Activated B cell treated with CpG ODN at 0.5 μM for 24 hours (primary cell): ENCODE measurements at regions not wholly inside any gene's neighbourhood (a gene's known extent, or its start where the extent isn't known, plus 50 kb on each side); places are given as distances from the start of the nearest gene placed in this dataset.

Source experiments
- ATAC-seq: fragments of 200-7000 bp; cut with Tn5 transposase; one replicate; pipeline ENCODE4 v1.10.0; 2021; ENCODE audit warnings: low read depth, mild to moderate bottlenecking, moderate library complexity
- CTCF ChIA-PET: fragments of 350-600 bp; sonication (Branson Sonifier 250); formaldehyde crosslinking; loops from one replicate; lab custom pipeline; 2021; ENCODE audit warnings: antibody characterized with exemption; lab: Charles Lee
- POLR2A ChIA-PET: fragments of 350-600 bp; sonication (Branson Sonifier 250); formaldehyde crosslinking; loops from one replicate; lab custom pipeline; 2021; ENCODE audit warnings: antibody characterized with exemption; lab: Charles Lee
- DNase-seq: peaks from one replicate; pipeline ENCODE4 v3.0.0; 2022
- H3K27ac Mint-ChIP-seq: one replicate; pipeline ENCODE4 v1.8.0; 2020; ENCODE audit warnings: mixed read lengths
- H3K27me3 Mint-ChIP-seq: one replicate; pipeline ENCODE4 v1.8.0; 2021; ENCODE audit warnings: mixed read lengths
- H3K36me3 Mint-ChIP-seq: one replicate; pipeline ENCODE4 v1.8.0; 2021; ENCODE audit warnings: low read depth, mixed read lengths
- H3K4me1 Mint-ChIP-seq: one replicate; pipeline ENCODE4 v1.8.0; 2021; ENCODE audit warnings: mixed read lengths
- H3K4me3 Mint-ChIP-seq: one replicate; pipeline ENCODE4 v1.8.0; 2020; ENCODE audit warnings: mild to moderate bottlenecking, mixed read lengths
- H3K9me3 Mint-ChIP-seq: one replicate; pipeline ENCODE4 v1.8.0; 2020; ENCODE audit warnings: mixed read lengths
- intact Hi-C: fragments of 100-400 bp; cut with micrococcal nuclease; formaldehyde crosslinking; loops from one replicate; pipeline ENCODE4 v1.15.1; 2024
- TF ChIP-seq, protein P1 (sequence below): fragments of 200-600 bp; IDR thresholded peaks from one replicate; pipeline ENCODE4 v1.8.0; 2022; ENCODE audit warnings: antibody characterized with exemption, mild to moderate bottlenecking

DNA sequence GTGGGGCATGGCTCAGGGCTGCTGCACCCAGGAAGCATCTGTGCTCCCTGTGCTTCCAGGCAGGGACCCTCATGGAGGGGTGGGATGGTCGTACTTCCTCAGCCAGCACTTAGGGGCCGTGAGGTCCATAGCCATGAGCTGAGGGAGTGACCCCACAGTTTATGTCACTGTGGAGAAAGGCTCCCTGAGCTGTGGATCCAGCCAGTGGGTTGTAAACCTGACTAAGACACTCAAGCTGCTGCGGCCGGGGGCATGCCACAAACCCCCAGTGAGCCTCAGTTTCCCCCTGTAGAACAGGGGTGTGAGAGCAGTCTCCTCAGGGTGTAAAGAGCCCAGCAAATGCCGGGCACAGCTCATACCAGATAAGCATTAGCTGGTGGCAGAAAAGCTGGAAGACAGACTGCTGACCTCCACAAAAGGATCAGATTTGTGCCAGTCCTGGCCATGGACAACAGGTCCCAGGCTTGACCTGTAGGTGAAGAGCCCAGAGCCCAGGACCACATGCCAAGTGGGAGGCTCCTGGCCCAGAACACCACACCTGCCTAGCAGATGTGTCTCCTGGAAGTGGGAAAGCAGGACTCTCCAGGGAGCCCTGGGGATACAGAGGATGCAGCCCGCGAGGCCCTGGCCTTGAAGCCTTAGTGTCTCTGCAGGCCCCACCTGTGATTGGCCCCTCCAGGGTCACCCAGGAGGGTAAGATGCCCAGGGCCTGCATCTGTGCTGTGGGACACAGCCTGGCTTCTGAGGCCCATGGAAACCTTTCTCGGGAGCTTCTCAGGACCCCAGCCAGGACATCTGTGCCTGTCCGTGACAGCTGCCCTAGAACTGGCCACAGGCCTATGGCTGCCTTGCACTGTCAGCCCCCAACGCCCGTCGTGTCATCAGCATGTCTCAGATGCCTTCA is 78.1 kb upstream of the RET start:
- Mint-ChIP-seq H3K9me3 (no peaks in the 10 kb centered on the region), H3K27me3 (no peaks in the 10 kb centered on the region), H3K4me1 (no peaks in the 10 kb centered on the region), H3K27ac (no peak overlapping the region), H3K36me3 (no peaks in the 10 kb centered on the region), H3K4me3 (no peak overlapping the region)
- ChIA-PET CTCF (no interaction called here), POLR2A (no interaction called here)
- ATAC-seq (no peak), DNase-seq (peak; percentile 11)
- intact Hi-C loops: no loop called here
- TF ChIP-seq, protein P1, sequence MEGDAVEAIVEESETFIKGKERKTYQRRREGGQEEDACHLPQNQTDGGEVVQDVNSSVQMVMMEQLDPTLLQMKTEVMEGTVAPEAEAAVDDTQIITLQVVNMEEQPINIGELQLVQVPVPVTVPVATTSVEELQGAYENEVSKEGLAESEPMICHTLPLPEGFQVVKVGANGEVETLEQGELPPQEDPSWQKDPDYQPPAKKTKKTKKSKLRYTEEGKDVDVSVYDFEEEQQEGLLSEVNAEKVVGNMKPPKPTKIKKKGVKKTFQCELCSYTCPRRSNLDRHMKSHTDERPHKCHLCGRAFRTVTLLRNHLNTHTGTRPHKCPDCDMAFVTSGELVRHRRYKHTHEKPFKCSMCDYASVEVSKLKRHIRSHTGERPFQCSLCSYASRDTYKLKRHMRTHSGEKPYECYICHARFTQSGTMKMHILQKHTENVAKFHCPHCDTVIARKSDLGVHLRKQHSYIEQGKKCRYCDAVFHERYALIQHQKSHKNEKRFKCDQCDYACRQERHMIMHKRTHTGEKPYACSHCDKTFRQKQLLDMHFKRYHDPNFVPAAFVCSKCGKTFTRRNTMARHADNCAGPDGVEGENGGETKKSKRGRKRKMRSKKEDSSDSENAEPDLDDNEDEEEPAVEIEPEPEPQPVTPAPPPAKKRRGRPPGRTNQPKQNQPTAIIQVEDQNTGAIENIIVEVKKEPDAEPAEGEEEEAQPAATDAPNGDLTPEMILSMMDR: no peak

DNA sequence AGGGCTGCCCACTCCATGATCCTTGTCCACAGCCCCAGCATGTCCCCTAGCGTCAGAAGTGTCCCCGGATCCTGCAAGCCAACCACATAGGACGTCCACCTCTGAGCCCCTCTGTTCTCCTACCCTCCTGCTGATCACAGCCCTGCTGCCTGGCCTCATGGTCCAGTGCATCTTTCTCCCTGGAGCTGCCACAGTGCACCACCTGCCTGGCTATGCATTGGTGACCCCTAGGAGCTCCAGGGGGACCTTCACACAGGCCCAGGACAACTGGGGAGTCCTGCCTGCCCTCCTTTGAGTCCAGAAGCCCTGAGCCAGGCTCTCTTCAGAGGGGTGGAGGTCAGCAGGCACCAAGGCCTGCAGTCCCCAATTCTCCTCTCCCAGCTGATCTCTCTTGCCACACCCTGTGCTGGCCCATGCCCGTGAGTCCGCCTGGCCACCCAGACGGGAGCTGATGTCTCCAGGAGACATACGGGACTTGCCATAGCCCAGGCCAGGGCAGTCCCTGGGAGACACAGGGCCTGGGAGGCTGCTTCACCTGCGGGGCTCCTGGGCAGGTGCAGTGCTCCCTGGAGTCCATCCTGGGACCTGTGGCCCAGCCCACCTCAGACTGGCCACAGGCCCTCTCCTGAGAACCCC is 77.4 kb upstream of the RET start:
- H3K9me3 Mint-ChIP-seq: no peaks in the 10 kb centered on the region
- POLR2A ChIA-PET: no interaction called here
- no peaks in the 10 kb centered on the region for H3K27me3 Mint-ChIP-seq
- CTCF ChIA-PET: no interaction called here
- no peak overlapping the region for H3K27ac Mint-ChIP-seq
- H3K4me1 Mint-ChIP-seq: no peaks in the 10 kb centered on the region
- TF ChIP-seq, protein P1: no peak
- H3K36me3 Mint-ChIP-seq: no peaks in the 10 kb centered on the region
- intact Hi-C loops: no loop called here
- ATAC-seq (no peak), DNase-seq (no peak)
- no peak overlapping the region for H3K4me3 Mint-ChIP-seq

DNA sequence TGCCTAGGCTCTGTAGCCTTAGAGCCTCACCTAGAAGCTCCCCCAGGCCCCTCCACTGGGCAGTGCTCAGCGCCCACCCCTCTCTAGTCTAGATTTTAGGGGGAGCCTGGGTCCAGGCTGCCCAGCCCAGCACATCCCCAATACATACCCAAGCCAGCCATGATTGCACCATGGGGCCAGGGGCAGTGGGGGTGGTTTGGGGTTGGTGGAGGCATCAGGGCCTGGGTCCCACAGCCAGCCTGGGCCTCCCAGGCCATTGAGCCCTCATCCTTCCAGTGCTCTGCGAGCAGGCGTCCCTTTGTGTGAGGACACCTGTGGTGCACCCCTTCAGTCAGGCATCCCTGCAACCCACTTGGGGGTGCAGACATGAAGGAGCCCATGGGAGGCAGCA is 76.9 kb upstream of the RET start:
- intact Hi-C loops: no loop called here
- ATAC-seq: no peak
- no peaks in the 10 kb centered on the region for H3K27me3 Mint-ChIP-seq

DNA sequence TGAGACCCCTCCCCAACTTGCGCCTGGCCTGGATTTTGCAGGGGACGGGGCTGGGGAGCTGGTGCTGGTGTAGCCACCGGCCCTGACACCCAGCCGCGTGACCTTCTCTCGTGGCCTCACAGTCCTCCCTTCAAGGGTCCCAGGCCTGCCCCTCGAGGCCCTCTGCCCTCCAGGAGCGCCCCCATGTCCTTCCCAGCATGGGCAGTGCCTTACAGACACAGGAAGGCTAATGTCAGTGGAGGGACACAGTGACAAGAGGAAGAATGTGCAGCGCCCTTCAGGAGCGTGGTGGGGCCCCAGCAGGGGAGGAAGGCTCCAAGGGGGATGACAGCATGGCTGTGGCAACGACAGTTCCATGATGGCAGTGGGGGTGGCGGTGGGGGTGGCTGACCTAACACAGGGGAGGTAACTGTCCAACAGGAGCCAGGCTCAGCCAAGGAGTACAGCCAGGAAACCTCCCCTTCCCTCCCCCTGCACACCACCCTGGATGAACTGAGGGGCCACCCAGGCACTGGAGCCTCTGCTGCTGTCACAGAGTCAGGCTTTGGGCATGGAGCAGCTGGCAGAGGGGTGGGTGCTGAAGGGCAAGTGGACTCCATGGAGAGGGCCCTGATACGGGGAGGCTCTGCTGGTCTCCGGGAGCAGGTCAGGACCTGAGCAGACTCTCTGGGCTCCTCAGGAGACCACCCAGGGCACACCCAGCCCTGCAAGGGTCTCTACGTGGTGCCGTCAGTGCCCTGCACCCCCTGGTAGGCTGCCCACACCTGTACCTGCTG is 76.0 kb upstream of the RET start:
- intact Hi-C loops: no loop called here
- ChIA-PET POLR2A (no interaction called here), CTCF (no interaction called here)
- TF ChIP-seq, protein P1: no peak
- no peaks in the 10 kb centered on the region for H3K9me3 Mint-ChIP-seq
- no peak overlapping the region for H3K27ac Mint-ChIP-seq
- no peaks in the 10 kb centered on the region for H3K36me3 Mint-ChIP-seq
- H3K4me3 Mint-ChIP-seq: no peak overlapping the region
- H3K4me1 Mint-ChIP-seq: no peaks in the 10 kb centered on the region
- no peaks in the 10 kb centered on the region for H3K27me3 Mint-ChIP-seq
- ATAC-seq (no peak), DNase-seq (no peak)

More for the DNA sequence above, 76.9 kb upstream of the RET start:
- Mint-ChIP-seq H3K4me3 (no peak overlapping the region), H3K9me3 (no peaks in the 10 kb centered on the region), H3K36me3 (no peaks in the 10 kb centered on the region), H3K27ac (no peak overlapping the region), H3K4me1 (no peaks in the 10 kb centered on the region)
- POLR2A ChIA-PET: no interaction called here
- no peak for DNase-seq
- CTCF ChIA-PET: no interaction called here
- TF ChIP-seq, protein P1: no peak

DNA sequence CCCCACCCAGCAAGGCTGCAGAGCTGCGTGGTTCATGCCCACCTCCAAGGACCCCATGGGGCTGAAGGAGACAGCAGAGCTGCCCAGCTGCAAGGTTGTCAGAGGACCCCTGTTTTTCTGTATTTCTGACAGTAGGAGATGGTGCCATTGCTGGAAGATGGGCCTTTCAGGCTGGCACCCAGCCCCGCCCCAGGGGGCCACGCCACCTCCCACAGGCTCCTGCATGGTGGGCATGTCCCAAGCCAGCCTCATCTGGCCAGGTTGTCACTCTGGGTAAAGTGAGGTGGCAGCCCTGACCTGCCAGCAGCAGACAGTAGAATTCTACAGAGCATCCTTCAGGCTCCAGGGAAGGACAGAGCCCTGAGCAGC is 75.5 kb upstream of the RET start:
- ChIA-PET CTCF (no interaction called here), POLR2A (no interaction called here)
- no peak for ATAC-seq
- TF ChIP-seq, protein P1: no peak
- Mint-ChIP-seq H3K4me3 (no peak overlapping the region), H3K9me3 (no peaks in the 10 kb centered on the region), H3K27ac (no peak overlapping the region), H3K36me3 (no peaks in the 10 kb centered on the region), H3K27me3 (peaks cover 3% of the 10 kb centered on the region), H3K4me1 (no peaks in the 10 kb centered on the region)
- intact Hi-C loops: no loop called here
- no peak for DNase-seq
